Upper lobe of left lung (tissue), 4 donors: ENCODE measurements at regions not wholly inside any gene's neighbourhood (a gene's known extent, or its start where the extent isn't known, plus 50 kb on each side); places are given as distances from the start of the nearest gene placed in this dataset.

Experiments used
- POLR2A ChIP-seq, 4 donors: fragments of 450-650 bp; IDR thresholded peaks; one replicate each; pipeline ENCODE4 v1.5.1; 2016 to 2017; ENCODE audit warnings: antibody characterized with exemption in 4 of 4, mild to moderate bottlenecking in 2 of 4
- TF ChIP-seq, protein P1 (sequence below), 6 experiments: fragments of 450-650 bp in 4 of 6; fragments of 200-600 bp in 2 of 6; sonication (generic) in 2 of 6; IDR thresholded peaks; one replicate each; pipeline ENCODE4 v1.5.1; 2016 to 2019; ENCODE audit warnings: antibody characterized with exemption in 6 of 6

DNA sequence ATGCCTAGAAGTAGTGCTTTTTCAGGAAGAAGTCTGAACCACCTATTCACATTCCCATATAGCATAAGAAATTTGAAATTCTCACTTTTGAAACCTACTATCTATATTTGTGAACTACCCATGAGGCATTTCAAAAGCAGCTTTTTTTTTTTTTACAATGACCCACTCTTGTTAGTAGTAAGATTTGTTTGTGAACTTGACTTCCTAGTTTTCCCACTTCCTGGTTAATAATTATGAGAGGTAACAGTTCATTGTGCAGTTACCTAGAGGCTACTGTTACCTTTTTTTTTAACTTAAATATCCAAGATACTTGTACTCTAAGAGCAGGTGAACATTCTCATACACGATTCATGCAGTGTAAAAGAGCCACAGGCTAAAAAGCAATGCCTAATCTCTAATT, 371.7 kb upstream of the ADGRL2 start:
- no peak for TF ChIP-seq POLR2A (IDR thresholded peaks at IDR 0.05)
- TF ChIP-seq, protein P1, sequence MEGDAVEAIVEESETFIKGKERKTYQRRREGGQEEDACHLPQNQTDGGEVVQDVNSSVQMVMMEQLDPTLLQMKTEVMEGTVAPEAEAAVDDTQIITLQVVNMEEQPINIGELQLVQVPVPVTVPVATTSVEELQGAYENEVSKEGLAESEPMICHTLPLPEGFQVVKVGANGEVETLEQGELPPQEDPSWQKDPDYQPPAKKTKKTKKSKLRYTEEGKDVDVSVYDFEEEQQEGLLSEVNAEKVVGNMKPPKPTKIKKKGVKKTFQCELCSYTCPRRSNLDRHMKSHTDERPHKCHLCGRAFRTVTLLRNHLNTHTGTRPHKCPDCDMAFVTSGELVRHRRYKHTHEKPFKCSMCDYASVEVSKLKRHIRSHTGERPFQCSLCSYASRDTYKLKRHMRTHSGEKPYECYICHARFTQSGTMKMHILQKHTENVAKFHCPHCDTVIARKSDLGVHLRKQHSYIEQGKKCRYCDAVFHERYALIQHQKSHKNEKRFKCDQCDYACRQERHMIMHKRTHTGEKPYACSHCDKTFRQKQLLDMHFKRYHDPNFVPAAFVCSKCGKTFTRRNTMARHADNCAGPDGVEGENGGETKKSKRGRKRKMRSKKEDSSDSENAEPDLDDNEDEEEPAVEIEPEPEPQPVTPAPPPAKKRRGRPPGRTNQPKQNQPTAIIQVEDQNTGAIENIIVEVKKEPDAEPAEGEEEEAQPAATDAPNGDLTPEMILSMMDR (IDR thresholded peaks at IDR 0.05) = no peak
